Activated gamma-delta T cell treated with Interleukin-2 at 50 U/mL for 16 hours (primary cell): ENCODE measurements at regions not wholly inside any gene's neighbourhood (a gene's known extent, or its start where the extent isn't known, plus 50 kb on each side); places are given as distances from the start of the nearest gene placed in this dataset.
A peak's percentile ranks its signal among the peaks of the same experiment; 100 is the strongest.
"Not testable (repeated sequence)": the region's sequence is repeated elsewhere in the genome, so short reads cannot be mapped to it uniquely, and the experiment has no call there.

ENCODE experiments used
- DNase-seq: peaks from one replicate; pipeline ENCODE4 v3.0.0-alpha.2; 2020

DNA sequence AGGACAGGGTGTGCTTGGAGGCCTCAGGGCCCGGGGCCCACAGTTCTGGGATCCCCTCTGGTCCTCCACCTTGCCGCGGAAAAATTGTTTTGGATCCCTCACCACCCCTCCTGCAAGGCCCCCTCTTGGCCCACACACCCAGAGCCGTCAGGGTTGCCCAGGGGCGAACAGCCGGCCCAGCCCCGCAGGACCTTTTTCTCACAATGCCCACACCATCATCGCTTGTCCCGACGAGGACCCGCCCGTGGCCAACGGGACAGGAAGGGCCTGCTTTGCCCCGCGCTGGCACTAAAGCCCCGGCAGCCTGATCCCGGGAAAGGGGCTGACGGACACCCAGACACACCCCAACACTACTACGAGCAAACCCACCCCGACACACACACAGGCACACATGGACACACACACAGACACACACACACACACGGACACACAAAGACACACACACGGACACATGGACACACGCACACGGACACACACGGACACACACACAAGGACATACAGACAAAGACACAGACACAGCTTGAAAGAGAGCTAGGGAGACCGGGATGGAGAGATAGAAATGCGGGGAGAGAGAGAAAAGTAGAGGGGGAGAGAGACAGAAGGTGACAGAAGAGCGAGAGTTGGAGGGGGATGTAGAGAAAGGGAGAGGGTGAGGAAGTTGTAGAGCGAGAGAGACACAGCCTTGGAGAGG, 1493.5 kb upstream of the DEFB115 start:
- no peak for DNase-seq

DNA sequence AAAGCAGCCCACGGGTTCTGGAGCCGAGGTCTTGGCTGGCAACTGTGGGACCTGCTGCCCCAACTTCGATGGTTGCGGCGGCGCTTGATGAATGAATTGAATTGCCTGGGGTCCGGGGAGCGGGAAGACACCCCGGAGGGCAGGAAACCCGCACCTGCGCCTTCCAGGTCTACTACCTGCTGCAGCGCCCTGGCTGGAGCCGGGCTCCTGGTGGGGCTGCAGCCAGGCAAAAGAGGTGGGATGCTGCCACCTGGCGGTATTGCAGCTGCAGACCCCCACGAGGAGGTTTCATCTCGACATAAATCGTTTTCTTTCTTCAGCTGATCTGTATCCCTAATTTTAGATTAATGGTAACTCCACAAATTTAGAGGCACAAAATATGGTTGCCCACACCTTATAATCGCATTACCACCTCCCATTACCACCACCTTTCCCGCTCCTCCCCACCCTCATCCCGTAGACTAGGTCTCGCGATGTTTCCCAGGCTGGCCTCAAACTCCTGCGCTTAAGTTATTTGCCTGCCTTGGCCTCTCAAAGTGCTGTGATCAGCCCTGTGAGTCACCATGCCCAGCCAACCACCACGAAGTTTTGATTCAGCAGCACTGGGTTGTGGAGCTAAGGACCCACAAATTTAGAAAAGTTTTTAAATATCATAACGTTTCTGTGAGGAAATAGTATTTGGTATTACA, 1492.4 kb upstream of the DEFB115 start:
- not testable (repeated sequence) for DNase-seq

DNA sequence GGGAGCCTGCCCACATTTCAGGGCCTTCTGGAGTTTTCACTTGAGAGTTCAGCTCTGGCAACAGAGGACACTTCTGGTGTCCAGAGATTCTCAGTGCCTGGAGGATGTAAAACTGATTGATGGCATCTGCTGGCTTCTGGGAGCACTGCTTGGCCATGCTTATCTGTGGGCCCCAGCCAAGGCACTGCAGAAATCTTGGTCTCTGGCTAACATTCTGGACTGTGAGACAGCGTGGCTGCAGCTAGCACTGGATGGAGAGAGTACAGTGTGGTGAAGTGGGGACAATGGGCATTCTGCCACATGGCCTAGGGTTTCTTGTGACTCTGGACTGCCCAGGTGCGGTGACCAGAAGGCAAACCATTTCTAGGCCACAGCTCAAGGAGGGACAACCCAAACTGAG, 1479.4 kb upstream of the DEFB115 start:
- not testable (repeated sequence) for DNase-seq

DNA sequence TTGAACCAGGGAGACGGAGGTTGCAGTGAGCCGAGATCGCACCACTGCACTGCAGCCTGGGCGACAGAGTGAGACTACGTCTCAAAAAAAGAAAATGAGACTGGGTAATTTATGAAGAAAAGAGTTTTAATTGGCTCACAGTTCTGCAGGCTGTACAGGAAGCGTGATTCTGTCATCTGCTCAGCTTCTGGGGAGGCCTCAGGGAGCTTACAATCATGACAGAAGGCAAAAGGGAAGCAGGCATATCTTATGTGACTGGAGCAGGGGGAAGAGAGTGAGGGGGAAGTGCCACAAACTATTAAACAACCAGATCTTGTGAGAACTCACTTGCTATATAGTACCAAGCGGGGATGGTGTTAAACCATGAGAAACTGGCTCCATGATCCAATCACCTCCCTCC, 1476.2 kb upstream of the DEFB115 start:
- not testable (repeated sequence) for DNase-seq

DNA sequence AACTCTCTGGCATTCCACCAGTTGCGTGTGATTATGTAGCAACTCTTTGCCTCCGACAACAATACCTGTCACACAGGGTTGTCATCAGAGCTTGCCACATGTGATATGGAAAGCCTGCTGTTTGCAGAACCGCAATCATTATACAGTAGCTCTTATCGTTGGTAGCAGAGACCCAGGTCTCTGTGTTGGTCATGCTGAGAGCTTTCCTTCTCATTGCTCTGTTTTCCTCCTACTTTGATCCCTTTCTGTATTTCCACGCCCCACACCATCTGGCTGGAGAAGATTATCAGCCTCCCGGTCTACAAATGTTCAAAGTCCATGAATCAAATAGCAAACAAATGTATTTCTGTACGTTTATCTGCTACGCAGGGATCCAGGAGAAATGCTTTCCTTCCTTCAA, 1475.6 kb upstream of the DEFB115 start:
- not testable (repeated sequence) for DNase-seq

DNA sequence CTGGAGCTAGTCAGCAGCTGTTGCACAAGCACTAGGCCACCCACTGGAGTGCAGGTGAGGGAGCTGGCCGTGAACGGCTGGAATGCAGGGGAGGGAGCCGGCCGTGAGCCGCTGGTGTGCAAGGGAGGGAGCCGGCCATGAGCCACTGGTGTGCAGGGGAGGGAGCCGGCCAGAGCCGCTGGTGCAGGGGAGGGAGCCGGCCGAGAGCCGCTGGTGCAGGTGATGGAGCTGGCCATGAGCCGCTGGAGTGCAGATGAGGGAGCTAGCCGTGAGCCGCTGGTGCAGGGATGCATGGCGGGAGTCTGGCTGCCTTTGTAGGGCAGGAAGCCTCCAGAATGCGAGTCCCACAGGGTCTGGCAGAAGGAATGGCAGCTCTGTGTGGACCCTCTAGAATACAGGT, 1470.0 kb upstream of the DEFB115 start:
- DNase-seq: not testable (repeated sequence)

DNA sequence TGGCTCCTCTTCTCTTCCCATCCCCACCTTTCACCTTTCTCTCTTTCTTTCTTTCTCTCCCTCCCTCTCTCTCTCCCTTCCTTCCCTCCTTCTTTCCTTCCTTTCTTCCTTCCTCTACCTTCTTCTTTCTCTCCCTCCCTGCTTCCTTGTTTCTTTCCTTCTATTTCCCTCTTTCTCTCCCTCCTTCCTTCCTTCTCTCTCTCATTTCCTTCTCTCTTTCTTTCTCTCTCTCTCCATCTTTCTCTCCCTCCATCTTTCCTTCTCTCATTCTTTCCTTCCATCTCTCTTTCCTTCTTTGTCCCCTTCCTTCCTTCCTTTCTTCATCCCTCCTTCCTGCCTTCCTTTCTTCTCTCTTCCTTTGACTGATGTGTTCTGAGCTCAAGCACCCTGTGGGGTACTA, 1467.0 kb upstream of the DEFB115 start:
- DNase-seq: no peak

DNA sequence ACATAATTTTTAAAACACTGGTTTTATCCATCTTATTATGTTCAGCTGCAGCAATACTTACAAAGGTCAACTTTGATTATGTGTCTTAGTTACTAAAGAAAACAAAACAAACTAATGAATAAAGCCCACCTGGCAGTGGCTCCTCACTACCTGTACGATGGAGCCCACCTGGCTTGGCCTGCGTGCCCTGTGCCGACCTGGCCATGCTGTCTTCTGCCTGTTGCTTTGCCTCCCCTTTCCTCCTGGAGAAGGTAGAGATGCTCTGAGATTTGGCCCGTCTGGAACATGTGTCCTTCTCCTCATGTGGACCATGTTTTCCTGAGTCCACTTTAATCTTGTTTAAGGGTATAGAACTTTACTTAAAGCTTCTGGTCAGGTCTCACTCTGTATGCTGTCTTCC, 1426.0 kb upstream of the DEFB115 start:
- DNase-seq: not testable (repeated sequence)

DNA sequence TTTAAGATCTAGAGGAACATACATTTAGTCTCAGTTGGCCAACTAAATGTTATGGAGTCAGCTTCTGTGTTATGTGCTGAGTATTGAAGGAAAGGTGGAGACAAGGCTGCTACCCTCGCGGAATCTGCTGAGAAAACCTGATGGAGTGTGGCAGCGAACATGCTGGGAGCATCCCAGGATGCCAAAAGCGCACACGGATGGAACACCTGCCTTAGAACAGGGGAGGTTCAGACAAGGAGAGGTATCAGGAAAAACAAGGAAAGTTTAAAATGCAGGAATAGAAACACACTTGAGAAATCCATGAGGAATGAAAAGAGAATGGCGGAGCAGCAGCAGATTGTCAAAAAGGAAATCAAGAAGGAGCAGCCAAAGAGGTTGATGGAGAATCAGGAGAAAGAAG, 1389.5 kb upstream of the DEFB115 start:
- not testable (repeated sequence) for DNase-seq

DNA sequence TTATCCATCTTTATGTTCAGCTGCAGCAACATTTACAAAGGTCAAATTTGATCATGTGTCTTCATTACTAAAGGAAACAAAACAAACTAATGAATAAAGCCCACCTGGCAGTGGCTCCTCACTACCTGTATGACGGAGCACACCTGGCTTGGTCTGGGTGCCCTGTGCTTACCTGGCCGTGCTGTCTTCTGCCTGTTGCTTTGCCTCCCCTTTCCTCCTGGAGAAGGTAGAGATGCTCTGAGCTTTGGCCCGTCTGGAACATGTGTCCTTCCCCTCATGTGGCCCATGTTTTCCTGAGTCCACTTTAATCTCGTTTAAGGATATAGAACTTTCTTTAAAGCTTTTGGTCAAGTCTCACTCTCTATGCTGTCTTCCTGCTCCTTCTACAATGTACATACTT, 1388.8 kb upstream of the DEFB115 start:
- DNase-seq: not testable (repeated sequence)

DNA sequence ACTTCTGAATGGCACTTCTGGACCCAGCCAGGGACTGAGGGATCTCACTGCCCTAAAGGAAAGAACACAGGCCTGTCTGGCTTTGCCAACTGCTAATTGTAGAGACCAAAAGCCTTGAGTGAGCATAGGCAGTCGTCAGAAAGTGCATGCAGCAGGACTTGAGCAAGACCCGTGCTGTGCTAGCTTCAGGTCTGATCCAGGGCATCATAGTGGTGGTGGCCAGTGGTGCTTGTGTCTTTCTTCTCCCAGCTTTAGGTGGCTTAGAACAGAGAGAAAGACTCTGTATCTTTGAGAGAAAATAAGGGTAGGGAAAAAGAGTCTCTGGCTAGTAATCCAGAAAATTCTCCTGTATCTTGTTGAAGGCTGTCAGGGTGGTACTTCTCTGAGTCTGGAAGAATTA, 1385.6 kb upstream of the DEFB115 start:
- not testable (repeated sequence) for DNase-seq

DNA sequence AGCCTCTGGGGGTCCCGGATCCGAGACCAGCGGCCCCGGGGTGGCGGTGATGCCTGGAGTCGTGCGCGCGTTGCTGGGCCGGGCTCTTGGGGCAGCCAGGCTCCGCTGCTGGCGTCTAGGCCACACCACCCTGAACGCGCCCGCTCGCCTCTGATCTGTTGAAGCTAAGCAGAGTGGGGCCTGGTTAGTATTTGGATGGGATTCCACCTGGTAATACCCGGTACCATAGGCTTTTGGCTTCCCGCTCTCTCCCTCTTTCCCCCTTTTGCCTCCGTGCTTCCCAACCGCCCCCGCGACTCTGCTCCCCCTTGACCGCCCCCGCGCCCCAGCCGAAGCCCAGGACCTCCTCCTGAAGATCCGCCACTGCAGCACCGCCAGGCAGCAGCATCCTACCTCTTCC, 1383.5 kb upstream of the DEFB115 start:
- peak; percentile 44 for DNase-seq

DNA sequence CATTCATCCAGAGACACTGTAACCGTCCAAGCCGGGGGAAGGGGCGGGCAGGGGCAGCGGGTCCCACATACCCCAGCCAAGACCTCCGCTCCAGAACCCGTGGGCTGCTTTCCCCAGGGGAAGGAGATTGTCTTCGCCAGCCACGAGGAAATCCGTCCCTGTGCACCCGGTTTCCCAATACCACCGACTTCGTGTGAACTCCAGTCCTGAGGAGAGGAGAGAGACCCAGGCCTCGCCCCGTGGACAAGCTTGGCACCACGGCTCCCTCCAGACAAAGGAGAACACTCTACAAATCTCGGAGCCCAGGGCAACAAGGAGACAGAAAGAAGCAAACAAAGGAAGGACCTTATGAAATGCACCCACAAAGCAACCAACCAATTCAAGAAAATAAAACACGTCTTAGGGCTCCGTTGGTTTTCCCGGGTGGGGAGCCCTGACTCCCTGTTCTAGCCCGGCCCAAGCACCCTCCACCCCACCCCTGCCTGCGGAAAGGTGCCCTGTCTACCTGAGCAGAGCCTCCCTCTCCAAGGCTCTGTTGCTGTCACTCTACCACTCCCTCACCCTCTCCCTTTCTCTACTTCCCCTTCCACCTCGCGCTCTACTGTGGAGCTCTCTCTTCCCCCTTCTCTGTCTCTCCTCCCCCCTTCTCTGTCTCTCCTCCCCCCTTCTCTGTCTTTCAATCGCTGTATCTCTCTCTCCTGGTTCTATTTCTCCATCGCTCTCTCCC, 1382.8 kb upstream of the DEFB115 start:
- no peak for DNase-seq

DNA sequence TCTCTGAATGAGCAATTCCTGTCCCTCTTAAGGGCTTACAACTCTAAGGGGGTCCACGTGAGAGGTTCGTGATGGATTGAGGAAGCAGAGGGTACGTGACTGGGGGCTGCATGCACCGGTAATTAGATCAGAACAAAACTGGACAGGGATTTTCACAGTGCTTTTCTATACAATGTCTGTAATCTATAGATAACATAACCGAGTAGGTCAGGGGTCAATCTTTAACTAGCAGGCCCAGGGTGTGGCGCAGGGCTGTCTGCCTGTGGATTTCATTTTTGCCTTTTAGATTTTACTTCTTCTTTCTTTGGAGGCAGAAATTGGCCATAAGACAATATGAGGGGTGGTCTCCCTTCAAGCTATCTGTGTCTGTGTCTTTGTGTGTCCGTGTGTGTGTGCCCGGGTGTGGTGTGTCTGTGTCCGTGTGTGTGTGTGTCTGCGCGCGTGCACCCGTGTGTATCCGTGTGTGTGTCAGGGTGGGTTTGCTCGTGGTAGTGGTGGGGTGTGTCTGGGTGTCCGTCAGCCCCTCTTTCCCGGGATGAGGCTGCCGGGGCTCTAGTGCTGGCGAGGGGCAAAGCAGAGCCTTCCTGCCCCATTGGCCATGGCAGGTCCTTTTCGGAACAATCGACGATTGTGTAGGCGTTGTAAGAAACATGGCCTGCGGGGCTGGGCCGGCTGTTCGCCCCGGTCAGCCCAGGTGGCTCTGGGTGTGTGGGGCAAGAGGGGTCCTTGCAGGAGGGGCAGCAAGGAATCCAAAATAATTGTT, 1382.0 kb upstream of the DEFB115 start:
- DNase-seq: not testable (repeated sequence)

DNA sequence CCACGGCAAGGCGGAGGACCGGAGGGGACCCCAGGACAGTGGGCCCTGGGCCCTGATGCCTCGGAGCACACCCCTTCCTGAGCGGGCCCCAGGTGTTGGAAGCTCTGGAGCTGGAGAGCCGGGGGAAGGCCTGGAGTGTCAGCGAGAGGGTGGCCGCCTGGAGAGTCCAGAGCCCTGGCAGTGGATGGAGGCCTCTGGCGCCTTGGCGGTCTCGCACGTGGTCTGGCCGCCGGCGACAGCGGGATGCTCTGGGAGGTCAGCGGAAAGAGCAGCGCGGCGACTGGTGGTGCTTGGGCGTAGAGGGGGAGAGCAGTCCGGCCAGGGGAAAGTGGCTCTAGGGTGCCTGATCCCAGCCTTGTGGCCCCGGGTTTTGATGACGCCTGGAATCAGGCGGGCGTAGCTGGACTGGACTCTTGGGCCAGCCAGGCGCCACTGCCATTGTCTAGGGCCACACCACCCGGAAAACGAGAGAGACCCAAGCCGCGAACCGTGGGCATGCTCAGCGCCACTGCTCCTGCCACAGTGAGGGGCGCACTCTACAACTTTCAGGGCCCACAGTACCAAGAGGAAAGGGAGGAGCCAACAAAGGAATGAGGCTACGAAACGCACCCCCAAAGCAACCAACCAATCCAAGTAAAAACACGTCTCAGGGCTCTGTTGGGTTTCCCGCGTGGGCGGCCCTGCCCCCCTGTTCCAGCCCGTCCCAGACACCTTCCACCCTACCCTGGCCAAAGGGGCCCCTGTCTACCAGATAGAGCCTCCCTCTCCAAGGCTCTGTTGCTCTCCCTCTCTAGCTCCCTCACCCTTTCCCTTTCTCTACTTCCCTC, 1381.2 kb upstream of the DEFB115 start:
- not testable (repeated sequence) for DNase-seq

DNA sequence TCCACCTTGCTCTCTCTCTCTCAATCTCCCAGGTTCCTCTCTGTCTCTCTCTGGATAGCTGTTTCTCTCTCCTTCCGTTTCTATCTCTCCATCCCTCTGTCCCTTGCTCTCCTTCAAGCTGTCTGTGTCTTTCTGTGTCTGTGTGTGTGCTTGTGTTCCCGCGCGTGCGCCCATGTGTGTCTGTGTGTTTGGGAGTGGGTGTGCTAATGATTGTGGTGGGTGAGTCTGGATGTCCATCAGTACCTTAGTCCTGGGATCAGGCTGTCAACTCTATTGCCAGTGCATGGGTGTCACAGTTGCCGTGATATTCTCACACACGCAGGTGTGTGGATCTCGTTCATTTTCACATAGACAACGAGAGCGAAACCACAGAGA, 1380.6 kb upstream of the DEFB115 start:
- DNase-seq: no peak

DNA sequence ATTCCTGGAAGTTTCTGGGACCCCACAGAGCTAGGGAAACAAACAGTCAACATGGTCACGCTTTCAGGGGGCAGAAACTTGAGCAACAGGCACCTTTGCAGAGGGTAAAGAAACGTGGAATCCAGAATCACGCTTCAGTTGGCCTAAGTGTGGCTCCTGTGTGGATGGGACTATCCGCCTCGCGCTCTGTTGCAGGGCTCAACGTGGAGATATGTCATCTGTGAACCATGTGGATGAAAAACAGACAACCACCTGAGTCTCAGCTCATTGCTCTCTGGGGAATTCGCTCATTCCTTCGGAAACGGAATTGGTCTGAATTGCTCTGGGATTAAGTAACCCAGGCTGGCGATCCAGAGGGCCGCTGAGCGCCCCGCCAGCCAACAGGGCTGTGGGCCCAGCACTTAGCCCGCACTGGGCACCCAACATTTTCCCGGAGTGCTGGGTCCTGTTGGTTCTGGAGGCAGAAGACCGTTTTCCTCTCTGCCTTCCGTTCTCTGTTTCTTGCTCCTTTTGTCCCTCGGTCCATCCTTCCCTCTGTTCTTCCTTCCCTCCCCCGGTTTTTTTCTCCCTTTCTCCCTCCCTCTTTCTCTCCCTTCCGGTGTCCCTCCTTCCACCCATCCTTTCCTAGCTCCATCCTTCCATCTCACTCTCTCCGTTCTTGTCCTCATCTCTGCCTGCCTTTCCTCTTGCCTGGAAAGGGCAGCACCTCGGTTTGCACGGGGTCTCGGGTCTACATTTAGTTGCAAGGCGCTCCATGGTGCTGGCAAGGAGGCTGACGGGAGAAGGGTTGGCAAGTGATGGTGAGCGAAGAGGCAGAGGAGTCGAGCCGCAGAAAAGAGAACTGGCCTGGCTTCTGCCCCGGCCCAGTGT, 1379.8 kb upstream of the DEFB115 start:
- not testable (repeated sequence) for DNase-seq

DNA sequence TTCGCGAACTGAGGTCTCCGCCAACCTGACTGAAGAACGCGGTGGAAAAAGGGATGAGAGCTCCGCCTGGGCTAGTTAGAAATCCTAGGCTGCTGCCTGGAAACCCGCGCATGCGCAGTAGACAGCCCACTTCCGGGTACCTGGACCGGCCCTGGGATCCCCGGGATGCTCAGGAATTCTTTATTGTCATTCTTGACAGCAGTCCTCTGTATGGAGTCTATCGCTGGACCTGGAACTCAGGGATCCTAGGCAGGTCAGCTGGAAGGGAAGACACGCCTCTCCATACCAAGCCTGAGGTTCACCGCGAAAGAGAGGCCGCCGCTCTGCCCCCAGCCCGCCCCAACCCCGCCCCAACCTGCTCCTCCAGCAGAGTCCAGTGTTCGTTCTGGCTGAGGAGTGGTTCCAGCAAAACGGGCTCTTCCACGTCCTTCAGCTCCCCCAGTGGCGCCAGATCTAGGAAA, 1379.2 kb upstream of the DEFB115 start:
- DNase-seq: no peak

DNA sequence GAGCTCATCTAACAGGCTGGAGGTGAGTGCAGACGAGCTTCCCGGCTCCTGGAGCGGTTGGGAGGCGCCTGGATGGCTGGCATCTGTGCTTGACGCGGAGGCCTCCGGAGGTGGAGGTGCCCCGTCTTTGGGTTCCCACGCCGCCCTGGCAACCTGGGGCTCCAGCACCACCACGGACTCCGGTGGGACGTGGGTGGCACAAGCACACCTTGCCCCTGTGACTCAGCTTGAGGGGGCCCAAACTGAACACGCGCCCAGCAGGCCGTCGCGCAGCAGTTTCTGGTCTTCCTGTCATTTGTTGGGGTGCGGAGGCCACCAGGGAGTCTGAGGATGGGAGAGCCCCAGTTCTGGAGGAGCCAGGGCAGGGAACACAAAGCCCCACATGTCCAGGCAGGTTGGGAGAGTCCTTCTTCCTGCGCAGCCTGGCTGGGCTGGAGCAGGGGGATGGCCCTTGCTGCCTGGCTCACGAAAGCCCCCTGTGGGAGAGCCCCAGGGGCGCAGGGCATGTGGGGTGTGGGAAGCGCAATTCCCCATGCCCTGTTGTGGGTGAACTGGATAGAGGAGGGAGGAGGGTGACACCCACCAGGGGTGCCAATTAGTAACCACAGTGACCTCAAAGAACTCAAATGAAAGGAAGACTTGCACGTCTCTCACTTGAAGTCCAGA, 1378.6 kb upstream of the DEFB115 start:
- DNase-seq: no peak

DNA sequence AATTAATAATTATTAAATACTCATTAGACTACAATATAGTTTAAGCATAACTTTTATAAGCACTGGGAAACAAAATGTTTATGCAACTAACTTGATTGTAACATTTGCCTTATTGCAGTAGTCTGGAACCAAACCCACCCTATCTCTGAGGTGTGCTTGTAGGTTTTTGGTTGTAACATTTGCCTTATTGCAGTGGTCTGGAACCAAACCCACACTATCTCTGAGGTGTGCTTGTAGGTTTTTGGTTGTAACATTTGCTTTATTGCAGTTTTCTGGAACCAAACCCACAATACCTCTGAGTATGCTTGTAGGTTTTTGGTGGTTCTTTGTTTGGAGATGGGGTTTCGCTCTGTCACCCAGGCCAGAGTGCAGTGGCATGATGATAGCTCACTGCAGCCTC, 1376.4 kb upstream of the DEFB115 start:
- not testable (repeated sequence) for DNase-seq
